NB4 (cell line): ENCODE measurements at regions not wholly inside any gene's neighbourhood (a gene's known extent, or its start where the extent isn't known, plus 50 kb on each side); places are given as distances from the start of the nearest gene placed in this dataset.
A peak's percentile ranks its signal among the peaks of the same experiment; 100 is the strongest.
"Not testable (repeated sequence)": the region's sequence is repeated elsewhere in the genome, so short reads cannot be mapped to it uniquely, and the experiment has no call there.

Experiments
- DNase-seq: peaks from one replicate; pipeline ENCODE4 v3.0.0; 2010; ENCODE audit warnings: low read depth
- H3K4me3 ChIP-seq: one replicate; pipeline ENCODE4 v1.5.1; 2011; ENCODE audit warnings: mild to moderate bottlenecking, low read depth, low read length, moderate library complexity
- MYC ChIP-seq: IDR thresholded peaks from 2 replicates; pipeline ENCODE4 v1.6.1; 2011; ENCODE audit warnings: low read depth, low read length
- POLR2A ChIP-seq: IDR thresholded peaks from 2 replicates; pipeline ENCODE4 v1.6.1; 2011; ENCODE audit warnings: mild to moderate bottlenecking; ENCODE audit not compliant: insufficient read length; ENCODE audit errors: extremely low read depth
- TF ChIP-seq, protein P1 (sequence below): IDR thresholded peaks from 2 replicates; pipeline ENCODE4 v1.6.1; 2011; ENCODE audit warnings: low read depth, low read length
- TF ChIP-seq, protein P2 (sequence below): IDR thresholded peaks from one replicate; pipeline ENCODE4 v1.5.1; 2012; ENCODE audit warnings: low read depth, low read length

DNA sequence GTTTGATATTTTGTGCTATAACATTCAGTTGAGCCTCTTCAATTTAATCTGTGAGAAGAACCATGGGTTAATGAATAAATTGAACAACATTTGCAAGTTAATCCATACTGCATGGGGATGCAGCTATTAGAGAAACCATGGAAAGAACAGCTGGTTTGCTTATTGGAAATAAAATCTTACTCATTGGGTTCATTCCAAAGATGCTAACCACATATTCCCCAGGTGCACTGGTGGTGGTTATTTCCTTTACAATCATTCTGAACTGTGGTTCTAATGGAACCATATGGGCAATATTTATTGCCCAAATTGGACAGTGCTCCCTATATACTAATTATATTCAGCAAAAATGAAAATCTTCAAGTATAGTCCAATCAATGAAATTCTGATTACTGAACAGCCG lies 1200.4 kb upstream of the CDH2 start:
- TF ChIP-seq, protein P1, sequence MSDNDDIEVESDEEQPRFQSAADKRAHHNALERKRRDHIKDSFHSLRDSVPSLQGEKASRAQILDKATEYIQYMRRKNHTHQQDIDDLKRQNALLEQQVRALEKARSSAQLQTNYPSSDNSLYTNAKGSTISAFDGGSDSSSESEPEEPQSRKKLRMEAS = no peak
- TF ChIP-seq, protein P2, sequence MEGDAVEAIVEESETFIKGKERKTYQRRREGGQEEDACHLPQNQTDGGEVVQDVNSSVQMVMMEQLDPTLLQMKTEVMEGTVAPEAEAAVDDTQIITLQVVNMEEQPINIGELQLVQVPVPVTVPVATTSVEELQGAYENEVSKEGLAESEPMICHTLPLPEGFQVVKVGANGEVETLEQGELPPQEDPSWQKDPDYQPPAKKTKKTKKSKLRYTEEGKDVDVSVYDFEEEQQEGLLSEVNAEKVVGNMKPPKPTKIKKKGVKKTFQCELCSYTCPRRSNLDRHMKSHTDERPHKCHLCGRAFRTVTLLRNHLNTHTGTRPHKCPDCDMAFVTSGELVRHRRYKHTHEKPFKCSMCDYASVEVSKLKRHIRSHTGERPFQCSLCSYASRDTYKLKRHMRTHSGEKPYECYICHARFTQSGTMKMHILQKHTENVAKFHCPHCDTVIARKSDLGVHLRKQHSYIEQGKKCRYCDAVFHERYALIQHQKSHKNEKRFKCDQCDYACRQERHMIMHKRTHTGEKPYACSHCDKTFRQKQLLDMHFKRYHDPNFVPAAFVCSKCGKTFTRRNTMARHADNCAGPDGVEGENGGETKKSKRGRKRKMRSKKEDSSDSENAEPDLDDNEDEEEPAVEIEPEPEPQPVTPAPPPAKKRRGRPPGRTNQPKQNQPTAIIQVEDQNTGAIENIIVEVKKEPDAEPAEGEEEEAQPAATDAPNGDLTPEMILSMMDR = no peak
- TF ChIP-seq MYC (no peak), POLR2A (no peak)

DNA sequence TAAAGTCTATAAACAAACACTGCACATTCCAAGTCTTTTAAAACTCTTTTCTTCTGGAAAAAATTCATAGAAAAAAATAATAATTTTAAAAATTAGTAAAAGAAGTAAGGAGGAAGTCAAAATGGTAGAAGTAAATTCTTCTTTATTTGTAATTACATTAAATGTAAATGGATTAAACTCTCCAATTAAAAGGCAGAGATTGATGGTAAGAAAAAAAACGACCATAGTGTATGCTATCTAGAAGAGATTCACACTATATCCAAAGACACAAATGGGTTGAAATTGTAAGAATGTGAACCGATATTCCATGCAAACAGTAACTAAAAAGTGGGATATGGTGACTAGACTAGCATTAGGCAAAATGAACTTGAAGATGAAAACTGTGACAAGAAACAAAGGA lies 1196.1 kb upstream of the CDH2 start:
- TF ChIP-seq MYC = no peak
- TF ChIP-seq POLR2A = no peak
- TF ChIP-seq, protein P2 = no peak
- TF ChIP-seq, protein P1 = no peak
- no peak for DNase-seq

More for the DNA sequence above, 1200.4 kb upstream of the CDH2 start:
- H3K4me3 ChIP-seq = no peak overlapping the region
- DNase-seq = no peak

DNA sequence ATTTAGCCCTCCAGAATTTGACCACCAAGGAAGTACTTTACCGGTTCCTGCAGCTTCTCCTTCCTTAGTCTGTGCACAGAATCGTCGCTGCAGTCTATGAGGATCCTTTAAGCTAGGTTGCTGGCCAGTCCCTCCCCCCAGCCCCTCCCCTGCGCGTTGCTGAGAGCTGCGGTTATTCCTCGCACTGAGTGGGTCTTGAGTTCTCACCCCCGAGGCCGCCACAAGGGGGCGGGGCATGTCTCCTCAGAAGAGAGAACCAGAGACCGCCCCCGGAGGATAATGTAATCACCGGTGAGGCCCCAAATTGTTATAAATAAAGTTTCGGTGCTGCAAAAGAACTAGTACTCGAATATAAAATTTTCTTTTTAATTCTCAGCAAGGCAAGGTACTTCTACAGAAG lies 1184.9 kb upstream of the CDH2 start:
- no peak for TF ChIP-seq POLR2A
- TF ChIP-seq MYC = no peak
- TF ChIP-seq, protein P2 = peak; percentile 25
- H3K4me3 ChIP-seq = no peak overlapping the region
- DNase-seq = peak; percentile 18

More for the DNA sequence above, 1196.1 kb upstream of the CDH2 start:
- H3K4me3 ChIP-seq = no peak overlapping the region

DNA sequence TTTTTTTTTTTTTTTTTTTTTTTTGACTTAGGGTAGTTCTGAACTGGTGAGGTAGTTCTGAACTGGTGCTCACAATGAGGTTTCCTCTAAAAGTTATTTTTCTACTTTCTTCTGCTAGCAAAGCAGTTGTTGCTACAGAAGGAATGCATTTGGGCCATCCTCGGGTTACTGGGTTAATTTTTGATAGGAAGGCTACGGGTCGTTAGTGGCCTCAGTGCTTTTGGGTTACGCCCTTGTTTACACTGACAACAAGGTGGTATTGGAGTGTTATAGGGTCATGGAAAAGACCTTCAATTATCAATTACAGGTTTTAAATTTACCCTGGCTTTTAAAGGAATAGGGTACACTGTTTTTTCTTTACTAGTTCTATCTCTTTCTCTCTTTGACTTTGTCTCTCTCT lies 1183.7 kb upstream of the CDH2 start:
- DNase-seq, H3K4me3 ChIP-seq: not testable (repeated sequence)

DNA sequence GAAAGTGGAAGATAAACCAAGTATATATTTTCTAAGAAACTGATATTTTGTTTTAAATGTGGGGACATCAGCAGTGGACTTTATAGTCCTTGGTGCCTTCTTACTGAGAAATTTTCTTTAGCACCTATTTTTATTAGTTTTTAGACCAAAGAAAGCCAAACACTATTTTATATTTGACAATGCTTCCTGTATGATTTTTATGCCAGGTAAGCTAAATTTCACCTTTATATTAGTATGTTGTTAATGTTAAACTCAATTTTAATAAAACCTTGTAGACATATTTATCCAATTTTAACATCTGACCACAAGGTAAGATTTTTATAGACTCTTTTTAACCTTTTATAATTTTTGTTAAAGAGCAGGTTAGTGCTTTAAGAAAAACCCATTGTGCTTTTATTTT lies 1182.3 kb upstream of the CDH2 start:
- not testable (repeated sequence) for H3K4me3 ChIP-seq, DNase-seq

DNA sequence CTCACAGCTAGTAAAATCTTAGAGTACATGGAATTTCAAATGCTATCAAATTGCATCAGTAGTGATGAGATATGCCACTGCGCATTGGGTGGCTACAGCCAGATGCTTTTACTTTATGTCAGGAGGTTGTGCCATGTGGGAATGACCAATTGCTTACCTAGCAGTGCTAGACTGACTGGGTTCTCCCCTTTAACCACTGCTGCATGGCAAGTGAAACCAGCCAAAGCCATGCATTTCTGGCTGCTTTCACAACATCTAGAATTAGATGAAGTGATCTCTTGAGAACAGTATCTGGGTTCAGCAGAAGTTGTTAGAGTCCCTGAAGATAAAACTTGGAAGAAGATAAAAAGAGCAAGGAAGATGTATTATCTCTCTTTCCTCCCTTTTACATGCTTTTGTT lies 1174.2 kb upstream of the CDH2 start:
- no peak for DNase-seq
- no peak overlapping the region for H3K4me3 ChIP-seq
- TF ChIP-seq, protein P1 = no peak
- TF ChIP-seq MYC (no peak), POLR2A (no peak)
- TF ChIP-seq, protein P2 = no peak

DNA sequence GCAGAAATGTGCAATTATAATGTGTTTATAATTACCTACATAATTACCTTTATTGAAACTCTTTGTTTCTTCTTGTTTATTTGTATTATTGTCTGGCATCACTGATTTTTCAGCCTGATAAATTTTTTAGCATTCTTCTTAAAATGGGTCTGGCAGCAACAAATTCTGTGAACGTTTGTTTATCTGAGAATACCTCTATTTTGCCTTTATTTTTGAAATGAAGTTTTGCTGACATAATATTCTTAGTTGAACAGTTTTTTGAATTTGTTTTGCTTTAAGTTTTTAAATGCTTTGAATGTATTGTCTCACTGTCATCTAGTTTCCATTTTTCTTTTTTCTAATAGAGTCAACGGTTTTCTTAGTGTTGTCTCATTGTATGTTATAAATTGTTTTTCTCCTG lies 1152.0 kb upstream of the CDH2 start:
- no peak for DNase-seq
- TF ChIP-seq, protein P2 = no peak
- TF ChIP-seq, protein P1 = no peak
- no peak for TF ChIP-seq MYC
- TF ChIP-seq POLR2A = no peak
- no peak overlapping the region for H3K4me3 ChIP-seq
